Astrocyte of the cerebellum (primary cell): ENCODE measurements at regions not wholly inside any gene's neighbourhood (a gene's known extent, or its start where the extent isn't known, plus 50 kb on each side); places are given as distances from the start of the nearest gene placed in this dataset.

Experiments
- DNase-seq: peaks from one replicate; pipeline ENCODE4 v3.0.0-alpha.2; 2011; ENCODE audit warnings: low read depth
- H3K4me3 ChIP-seq: 2 replicates; pipeline ENCODE4 v1.5.1; 2011; ENCODE audit warnings: mild to moderate bottlenecking, low read depth, low read length, moderate library complexity
- in situ Hi-C: cut with HindIII; loops from 2 replicates; pipeline ENCODE4 v1.10.0; 2017; ENCODE audit warnings: low sequenced_read_pairs
- TF ChIP-seq, protein P1 (sequence below): IDR thresholded peaks from 2 replicates; pipeline ENCODE4 v1.5.1; 2012; ENCODE audit warnings: low read length, low read depth, moderate library complexity, mild to moderate bottlenecking; ENCODE audit errors: missing control alignments

- no peak overlapping the region for H3K4me3 ChIP-seq
- no peak for DNase-seq
- in situ Hi-C loops = no loop called here
- TF ChIP-seq, protein P1, sequence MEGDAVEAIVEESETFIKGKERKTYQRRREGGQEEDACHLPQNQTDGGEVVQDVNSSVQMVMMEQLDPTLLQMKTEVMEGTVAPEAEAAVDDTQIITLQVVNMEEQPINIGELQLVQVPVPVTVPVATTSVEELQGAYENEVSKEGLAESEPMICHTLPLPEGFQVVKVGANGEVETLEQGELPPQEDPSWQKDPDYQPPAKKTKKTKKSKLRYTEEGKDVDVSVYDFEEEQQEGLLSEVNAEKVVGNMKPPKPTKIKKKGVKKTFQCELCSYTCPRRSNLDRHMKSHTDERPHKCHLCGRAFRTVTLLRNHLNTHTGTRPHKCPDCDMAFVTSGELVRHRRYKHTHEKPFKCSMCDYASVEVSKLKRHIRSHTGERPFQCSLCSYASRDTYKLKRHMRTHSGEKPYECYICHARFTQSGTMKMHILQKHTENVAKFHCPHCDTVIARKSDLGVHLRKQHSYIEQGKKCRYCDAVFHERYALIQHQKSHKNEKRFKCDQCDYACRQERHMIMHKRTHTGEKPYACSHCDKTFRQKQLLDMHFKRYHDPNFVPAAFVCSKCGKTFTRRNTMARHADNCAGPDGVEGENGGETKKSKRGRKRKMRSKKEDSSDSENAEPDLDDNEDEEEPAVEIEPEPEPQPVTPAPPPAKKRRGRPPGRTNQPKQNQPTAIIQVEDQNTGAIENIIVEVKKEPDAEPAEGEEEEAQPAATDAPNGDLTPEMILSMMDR = no peak
Measured at GRCh38 chr18:71405169-71405809, 1116.4 kb downstream of the SOCS6 start.

- no peak overlapping the region for H3K4me3 ChIP-seq
- no peak for DNase-seq
- in situ Hi-C loops = no loop called here
- TF ChIP-seq, protein P1 = no peak
Measured at GRCh38 chr18:71403501-71403900, 1114.7 kb downstream of the SOCS6 start.

DNA sequence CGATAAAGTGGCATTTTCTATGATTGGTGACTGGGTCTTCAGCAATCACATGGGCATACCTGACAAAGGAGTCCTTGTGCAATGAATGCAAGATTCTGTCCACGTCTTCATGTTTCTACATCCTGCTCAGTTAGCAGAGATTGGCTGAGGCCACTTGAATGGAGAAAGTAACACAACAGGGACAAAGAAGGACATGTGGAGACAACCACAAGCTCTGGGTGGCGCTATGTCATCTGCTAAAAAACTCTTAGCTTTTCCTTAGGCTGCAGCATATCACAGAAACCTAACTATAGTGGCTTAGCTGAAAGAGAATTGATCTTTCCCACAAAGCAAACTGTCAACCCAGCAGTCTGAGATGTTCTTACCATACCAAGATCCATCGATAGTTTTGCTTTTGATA is 1109.7 kb downstream of the SOCS6 start:
- DNase-seq = peak; percentile 19
- TF ChIP-seq, protein P1 = peak; percentile 48
- H3K4me3 ChIP-seq = no peak overlapping the region
- in situ Hi-C loops = no loop called here

DNA sequence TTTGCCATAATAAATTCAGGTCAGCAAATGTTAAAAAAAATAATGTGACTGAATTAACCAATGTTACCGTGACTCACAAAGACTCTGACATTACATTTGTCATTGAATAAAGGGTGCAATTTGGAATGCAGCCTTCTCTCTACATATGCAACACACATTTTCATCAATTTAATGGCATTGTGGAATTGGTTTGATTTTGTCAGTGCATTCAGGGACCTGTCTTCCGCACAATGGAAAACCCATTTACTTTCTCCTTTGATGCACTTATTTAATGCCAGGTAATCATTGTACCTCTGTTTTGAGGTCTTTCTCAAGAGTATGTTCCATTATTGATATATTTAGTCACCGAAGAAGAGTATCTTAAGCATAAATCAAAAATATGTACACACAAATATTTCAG is 1099.3 kb downstream of the SOCS6 start:
- in situ Hi-C loops = no loop called here
- H3K4me3 ChIP-seq = no peak overlapping the region
- DNase-seq = no peak
- TF ChIP-seq, protein P1 = no peak

- peak; percentile 52 for DNase-seq
- in situ Hi-C loops = no loop called here
- TF ChIP-seq, protein P1 = no peak
- no peak overlapping the region for H3K4me3 ChIP-seq
Measured at GRCh38 chr18:71374294-71375000, 1085.6 kb downstream of the SOCS6 start.

DNA sequence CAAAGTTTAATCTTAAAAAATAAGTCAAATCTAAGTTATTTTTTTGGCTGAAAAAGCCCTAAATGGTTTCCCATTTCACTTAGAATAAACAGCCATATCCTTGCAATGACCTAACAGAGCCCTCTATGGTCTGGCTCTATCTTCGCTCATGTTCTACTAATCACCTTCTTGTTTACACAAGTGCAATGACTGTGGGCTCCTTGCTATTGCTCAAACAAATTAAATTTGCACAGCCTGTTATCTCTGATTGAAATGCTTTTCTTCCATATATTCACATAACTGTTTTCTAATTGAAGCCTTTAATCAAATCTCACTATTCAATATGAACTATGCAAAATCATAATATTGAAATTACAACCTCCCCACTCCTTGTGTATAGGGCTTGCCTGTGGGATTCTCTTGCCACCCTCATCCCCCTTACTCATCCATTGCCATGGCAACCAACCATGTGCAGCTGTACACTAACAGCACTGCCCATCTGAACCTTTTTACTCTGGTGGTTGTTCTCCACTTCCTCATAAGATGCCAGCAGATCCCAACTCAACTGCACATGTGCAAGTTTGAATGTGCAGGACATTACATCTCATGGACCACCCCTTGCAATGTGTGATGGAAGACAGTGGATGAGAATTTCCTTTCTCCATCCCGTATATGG is 1083.2 kb downstream of the SOCS6 start:
- no peak for DNase-seq
- no peak overlapping the region for H3K4me3 ChIP-seq
- TF ChIP-seq, protein P1 = no peak
- in situ Hi-C loops = no loop called here
